H1 (cell line): ENCODE measurements at regions not wholly inside any gene's neighbourhood (a gene's known extent, or its start where the extent isn't known, plus 50 kb on each side); places are given as distances from the start of the nearest gene placed in this dataset.

Experiments
- CTCF ChIA-PET: fragments of 300-600 bp; sonication (Branson Sonifier 250); formaldehyde crosslinking; loops from one replicate; lab custom pipeline; 2021; ENCODE audit not compliant: partially characterized antibody; lab: Charles Lee
- POLR2A ChIA-PET: fragments of 300-600 bp; sonication (Branson Sonifier 250); formaldehyde crosslinking; loops from one replicate; lab custom pipeline; 2021; ENCODE audit warnings: inconsistent platforms; ENCODE audit not compliant: partially characterized antibody; lab: Charles Lee
- DNase-seq, 2 experiments: peaks; one replicate each; pipeline versions ENCODE4 v3.0.0 to v3.0.0-alpha.2; 2010 to 2022; ENCODE audit warnings: low spot score in 2 of 2, low read depth in 1 of 2, mixed read lengths in 1 of 2
- FAIRE-seq: peaks from 2 replicates; lab custom pipeline; 2011; peaks lifted over from hg19 to GRCh38; lab: Jason Lieb, UNC
- H2AFZ ChIP-seq: 2 replicates; pipeline ENCODE4 v1.8.1; 2012; ENCODE audit warnings: low read length, inconsistent platforms
- H2AK5ac ChIP-seq: 2 replicates; pipeline ENCODE4 v1.6.1; 2013; ENCODE audit warnings: low read depth, low read length
- H2BK120ac ChIP-seq: replicated peaks from 2 replicates; pipeline ENCODE3; 2013; ENCODE audit warnings: low read depth, low read length, inconsistent platforms
- H2BK12ac ChIP-seq: 2 replicates; pipeline ENCODE4 v1.6.1; 2013; ENCODE audit warnings: low read depth, low read length
- H2BK15ac ChIP-seq: 2 replicates; pipeline ENCODE4 v1.6.1; 2013; ENCODE audit warnings: low read length
- H2BK20ac ChIP-seq: 2 replicates; pipeline ENCODE4 v1.6.1; 2013; ENCODE audit warnings: low read length
- H2BK5ac ChIP-seq: 2 replicates; pipeline ENCODE4 v1.6.1; 2013; ENCODE audit warnings: low read depth, low read length
- H3K14ac ChIP-seq: 2 replicates; pipeline ENCODE4 v1.6.1; 2013; ENCODE audit warnings: inconsistent platforms; ENCODE audit not compliant: insufficient read length
- H3K18ac ChIP-seq: 2 replicates; pipeline ENCODE4 v1.6.1; 2013; ENCODE audit warnings: low read length; ENCODE audit errors: extremely low read depth
- H3K23ac ChIP-seq: 2 replicates; pipeline ENCODE4 v1.6.1; 2013; ENCODE audit warnings: inconsistent platforms; ENCODE audit not compliant: insufficient read length
- H3K23me2 ChIP-seq: 2 replicates; pipeline ENCODE4 v1.6.1; 2013; ENCODE audit warnings: low read depth, low read length
- H3K27ac ChIP-seq: 2 replicates; pipeline ENCODE4 v1.6.1; 2011; ENCODE audit warnings: low read depth, low read length, inconsistent platforms
- H3K27me3 ChIP-seq, 4 experiments: replicated peaks in 1 of 4; 1 replicate in 1 of 4; 2 replicates in 3 of 4; pipeline versions ENCODE4 v1.6.1 to v1.8.1; 2011 to 2013; ENCODE audit warnings: low read length in 3 of 4, mild to moderate bottlenecking in 3 of 4, inconsistent platforms in 2 of 4, mixed read lengths in 2 of 4, moderate library complexity in 1 of 4; ENCODE audit not compliant: control insufficient read depth in 3 of 4, insufficient read depth in 3 of 4; ENCODE audit errors: extremely low read depth in 1 of 4
- H3K36me3 ChIP-seq, 4 experiments: 2 replicates each; pipeline versions ENCODE4 v1.6.1 to v1.8.1; 2011 to 2013; ENCODE audit warnings: mild to moderate bottlenecking in 4 of 4, low read length in 3 of 4, moderate library complexity in 2 of 4, control low read depth in 1 of 4, inconsistent platforms in 1 of 4; ENCODE audit not compliant: insufficient read depth in 4 of 4, control insufficient read depth in 2 of 4
- H3K4ac ChIP-seq: replicated peaks from 2 replicates; pipeline ENCODE3; 2013; ENCODE audit warnings: low read length, low read depth, mixed read lengths, inconsistent platforms; ENCODE audit not compliant: insufficient read length
- H3K4me1 ChIP-seq, 4 experiments: replicated peaks in 1 of 4; 1 replicate in 1 of 4; 2 replicates in 3 of 4; pipeline versions ENCODE4 v1.6.1 to v1.8.1; 2011 to 2013; ENCODE audit warnings: low read length in 3 of 4, inconsistent platforms in 2 of 4, mixed read lengths in 1 of 4; ENCODE audit not compliant: insufficient read depth in 4 of 4, control insufficient read depth in 3 of 4
- H3K4me2 ChIP-seq, 2 experiments: 2 replicates each; pipeline versions ENCODE4 v1.6.1 to v1.8.1; 2011 to 2013; ENCODE audit warnings: low read depth in 2 of 2, low read length in 2 of 2, control low read depth in 1 of 2, inconsistent platforms in 1 of 2, mild to moderate bottlenecking in 1 of 2; ENCODE audit not compliant: insufficient read depth in 1 of 2
- H3K4me3 ChIP-seq, 4 experiments: fragments of 200-600, 300-600 bp in 1 of 4; sonication (generic), shearing (Covaris generic), sonication (Bioruptor Twin) in 1 of 4; 2 replicates each; pipeline versions ENCODE4 v1.5.1 to v1.8.1; 2011 to 2016; ENCODE audit warnings: low read length in 4 of 4, low read depth in 3 of 4, control low read depth in 2 of 4, inconsistent platforms in 2 of 4, mild to moderate bottlenecking in 2 of 4, mixed read lengths in 1 of 4, moderate library complexity in 1 of 4; ENCODE audit not compliant: insufficient read depth in 2 of 4; ENCODE audit errors: extremely low read depth in 1 of 4
- H3K56ac ChIP-seq: replicated peaks from 2 replicates; pipeline ENCODE3; 2013; ENCODE audit warnings: low read depth, mild to moderate bottlenecking, mixed read lengths, low read length, inconsistent platforms; ENCODE audit not compliant: insufficient read length
- H3K79me1 ChIP-seq: 2 replicates; pipeline ENCODE4 v1.6.1; 2013; ENCODE audit warnings: low read depth, low read length, control low read depth
- H3K79me2 ChIP-seq, 2 experiments: 2 replicates each; pipeline versions ENCODE4 v1.6.1 to v1.8.1; 2012 to 2013; ENCODE audit warnings: low read length in 2 of 2, mild to moderate bottlenecking in 2 of 2, inconsistent platforms in 1 of 2; ENCODE audit not compliant: insufficient read depth in 2 of 2, control insufficient read depth in 1 of 2
- H3K9ac ChIP-seq, 4 experiments: replicated peaks in 1 of 4; 1 replicate in 1 of 4; 2 replicates in 3 of 4; pipeline versions ENCODE4 v1.6.1 to v1.8.1; 2011 to 2013; ENCODE audit warnings: low read depth in 3 of 4, low read length in 3 of 4, control low read depth in 2 of 4, mild to moderate bottlenecking in 2 of 4, moderate library complexity in 2 of 4, inconsistent platforms in 1 of 4; ENCODE audit errors: extremely low read depth in 1 of 4
- H3K9me3 ChIP-seq, 2 experiments: 2 replicates each; pipeline versions ENCODE4 v1.6.1 to v1.8.1; 2012 to 2013; ENCODE audit warnings: mild to moderate bottlenecking in 2 of 2, moderate library complexity in 2 of 2, control low read depth in 1 of 2, inconsistent platforms in 1 of 2, low read depth in 1 of 2, low read length in 1 of 2, mixed read lengths in 1 of 2; ENCODE audit not compliant: insufficient read depth in 2 of 2
- H4K20me1 ChIP-seq, 2 experiments: replicated peaks in 1 of 2; 2 replicates each; pipeline versions ENCODE3 to v1.8.1; 2011 to 2013; ENCODE audit warnings: inconsistent platforms in 2 of 2, low read length in 2 of 2, mild to moderate bottlenecking in 1 of 2; ENCODE audit not compliant: insufficient read depth in 2 of 2, control insufficient read depth in 1 of 2
- H4K5ac ChIP-seq: 2 replicates; pipeline ENCODE4 v1.6.1; 2013; ENCODE audit warnings: low read length, low read depth, mixed read lengths, inconsistent platforms; ENCODE audit not compliant: insufficient read length
- H4K8ac ChIP-seq: 2 replicates; pipeline ENCODE4 v1.8.0; 2013; ENCODE audit warnings: mild to moderate bottlenecking, moderate library complexity, low read length, inconsistent platforms; ENCODE audit not compliant: insufficient read depth; ENCODE audit errors: extremely low read depth
- H4K91ac ChIP-seq: replicated peaks from 2 replicates; pipeline ENCODE3; 2013; ENCODE audit warnings: low read length, mixed read lengths, inconsistent platforms; ENCODE audit not compliant: insufficient read length
- BRCA1 ChIP-seq: IDR thresholded peaks from 2 replicates; pipeline ENCODE4 v1.6.1; 2012; ENCODE audit warnings: low read depth, low read length, improper control_type of control experiment
- CREB1 ChIP-seq: IDR thresholded peaks from 2 replicates; pipeline ENCODE4 v1.6.1; 2012; ENCODE audit warnings: inconsistent platforms
- HDAC6 ChIP-seq: IDR thresholded peaks from one replicate; pipeline ENCODE4 v1.7.1; 2012; ENCODE audit warnings: low read depth, mild to moderate bottlenecking, inconsistent platforms, low read length, moderate library complexity
- POU5F1 ChIP-seq: IDR thresholded peaks from 2 replicates; pipeline ENCODE4 v1.6.1; 2011; ENCODE audit warnings: low read depth, mild to moderate bottlenecking, low read length, moderate library complexity
- RAD21 ChIP-seq, 2 experiments: IDR thresholded peaks in 1 of 2; conservative IDR thresholded peaks in 1 of 2; 2 replicates each; pipeline ENCODE4 v1.6.1; 2011; ENCODE audit warnings: low read depth in 2 of 2, low read length in 2 of 2, improper control_type of control experiment in 1 of 2, inconsistent platforms in 1 of 2, mild to moderate bottlenecking in 1 of 2, moderate library complexity in 1 of 2
- RBBP5 ChIP-seq: IDR thresholded peaks from 2 replicates; pipeline ENCODE4 v1.7.1; 2012; ENCODE audit warnings: low read depth, mild to moderate bottlenecking, inconsistent platforms, low read length, moderate library complexity, borderline replicate concordance
- SAP30 ChIP-seq: fragments of 300-600 bp; sonication (generic); IDR thresholded peaks from 2 replicates; pipeline ENCODE4 v1.7.1; 2012; ENCODE audit warnings: low read length, moderate library complexity, mild to moderate bottlenecking, inconsistent platforms; ENCODE audit not compliant: insufficient read depth, insufficient replicate concordance
- SIX5 ChIP-seq: IDR thresholded peaks from 2 replicates; pipeline ENCODE4 v1.6.1; 2011; ENCODE audit warnings: mild to moderate bottlenecking, low read depth, low read length
- TBP ChIP-seq: IDR thresholded peaks from 2 replicates; pipeline ENCODE4 v1.6.1; 2011; ENCODE audit warnings: low read depth, low read length, improper control_type of control experiment
- ZNF274 ChIP-seq: IDR thresholded peaks from 2 replicates; pipeline ENCODE4 v1.7.0; 2012; ENCODE audit warnings: low read length, borderline replicate concordance; ENCODE audit errors: extremely low read depth
- WGBS, 2 experiments: shearing (Covaris generic) in 1 of 2; methylation state at CpG; one replicate each; pipeline versions ENCODE4 v1.1.6 to v1.1.7; 2013 to 2015; ENCODE audit warnings: low lambda C conversion rate in 2 of 2, mixed read lengths in 2 of 2, inconsistent platforms in 1 of 2, low coverage in 1 of 2, missing lambda C conversion rate in 1 of 2; ENCODE audit not compliant: insufficient replicate concordance in 2 of 2, insufficient coverage in 1 of 2, insufficient read length in 1 of 2; ENCODE audit errors: extremely low coverage in 1 of 2, missing lambda C conversion rate in 1 of 2; 5-methylcytosine and 5-hydroxymethylcytosine counted together
- TF ChIP-seq, protein P1 (sequence below): IDR thresholded peaks from 2 replicates; pipeline ENCODE4 v1.6.1; 2011; ENCODE audit warnings: low read depth, mild to moderate bottlenecking, low read length; ENCODE audit not compliant: insufficient read depth
- TF ChIP-seq, protein P2 (sequence below), 3 experiments: IDR thresholded peaks; 1 replicate in 2 of 3; 2 replicates in 1 of 3; pipeline versions ENCODE4 v1.5.1 to v1.6.1; 2011; ENCODE audit warnings: low read length in 3 of 3, mild to moderate bottlenecking in 3 of 3, inconsistent platforms in 2 of 3, low read depth in 1 of 3, moderate library complexity in 1 of 3; ENCODE audit not compliant: insufficient read depth in 1 of 3; ENCODE audit errors: control extremely low read depth in 1 of 3

DNA sequence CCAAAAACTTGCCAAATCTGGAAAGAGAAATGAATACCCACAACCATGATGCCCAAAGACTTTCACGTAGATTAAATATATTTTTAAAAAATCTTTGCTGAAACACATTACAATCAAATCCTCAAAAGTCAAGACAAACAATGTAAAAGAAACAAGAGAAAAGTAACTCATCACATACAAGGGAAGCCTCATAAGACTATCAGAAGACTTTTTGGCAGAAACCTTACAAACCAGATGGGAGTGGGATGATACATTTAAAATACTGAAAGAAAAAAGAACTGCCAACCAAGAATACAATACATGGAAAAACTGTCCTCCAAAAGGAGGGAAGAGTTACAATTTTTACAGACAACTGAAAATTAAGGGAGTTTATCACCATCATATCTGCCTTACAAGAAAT is 319.0 kb upstream of the INTU start:
- POLR2A ChIA-PET = no interaction called here
- H3K4me2 ChIP-seq = no peak overlapping the region
- H3K36me3 ChIP-seq = no peaks in the 10 kb centered on the region
- H2BK5ac ChIP-seq = no peak overlapping the region
- H2BK12ac ChIP-seq = no peak overlapping the region
- H4K8ac ChIP-seq = no peak overlapping the region
- H3K27ac ChIP-seq = no peak overlapping the region
- no peak overlapping the region for H3K4me3 ChIP-seq
- H2BK120ac ChIP-seq = no peak overlapping the region
- 61% methylated on average over 1 of the region's 1 CpG; no CpG with 5 or more reads in 1 of the 2 experiments for WGBS, 2 experiments
- H4K5ac ChIP-seq = no peak overlapping the region
- H3K23me2 ChIP-seq = no peaks in the 10 kb centered on the region
- peaks cover 0 to 3% (median 0%) of the 10 kb centered on the region in 4 experiments; a peak in 1 of 7 replicates for H3K4me1 ChIP-seq
- H2BK15ac ChIP-seq = no peak overlapping the region
- no peak overlapping the region for H3K14ac ChIP-seq
- FAIRE-seq = no peak
- no peak overlapping the region for H2BK20ac ChIP-seq
- CTCF ChIA-PET = no interaction called here
- H3K23ac ChIP-seq = no peak overlapping the region
- no peak overlapping the region for H3K18ac ChIP-seq
- H2AK5ac ChIP-seq = no peak overlapping the region
- H3K56ac ChIP-seq = no peak overlapping the region
- H2AFZ ChIP-seq = no peak overlapping the region
- no peaks in the 10 kb centered on the region for H3K79me2 ChIP-seq
- H3K9ac ChIP-seq = no peak overlapping the region
- H3K79me1 ChIP-seq = no peaks in the 10 kb centered on the region
- H3K4ac ChIP-seq = no peak overlapping the region
- H4K20me1 ChIP-seq = no peaks in the 10 kb centered on the region
- no peak overlapping the region for H4K91ac ChIP-seq
- no peaks in the 10 kb centered on the region for H3K27me3 ChIP-seq
- no peak for DNase-seq
- H3K9me3 ChIP-seq = peaks cover 0 to 8% of the 10 kb centered on the region in 2 experiments; a peak in 2 of 4 replicates
- no peak for TF ChIP-seq RAD21 (IDR thresholded peaks at IDR 0.05 in 1 of 2, conservative IDR thresholded peaks at IDR 0.05 in 1 of 2; ENCODE audit: low read depth in 2 of 2, low read length in 2 of 2)
- no peak for TF ChIP-seq POU5F1
- no peak for TF ChIP-seq HDAC6
- TF ChIP-seq, protein P1, sequence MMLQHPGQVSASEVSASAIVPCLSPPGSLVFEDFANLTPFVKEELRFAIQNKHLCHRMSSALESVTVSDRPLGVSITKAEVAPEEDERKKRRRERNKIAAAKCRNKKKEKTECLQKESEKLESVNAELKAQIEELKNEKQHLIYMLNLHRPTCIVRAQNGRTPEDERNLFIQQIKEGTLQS = no peak
- TF ChIP-seq TBP = no peak
- no peak for TF ChIP-seq SAP30
- TF ChIP-seq SIX5 = no peak
- TF ChIP-seq ZNF274 = no peak
- TF ChIP-seq CREB1 = no peak
- TF ChIP-seq, protein P2, sequence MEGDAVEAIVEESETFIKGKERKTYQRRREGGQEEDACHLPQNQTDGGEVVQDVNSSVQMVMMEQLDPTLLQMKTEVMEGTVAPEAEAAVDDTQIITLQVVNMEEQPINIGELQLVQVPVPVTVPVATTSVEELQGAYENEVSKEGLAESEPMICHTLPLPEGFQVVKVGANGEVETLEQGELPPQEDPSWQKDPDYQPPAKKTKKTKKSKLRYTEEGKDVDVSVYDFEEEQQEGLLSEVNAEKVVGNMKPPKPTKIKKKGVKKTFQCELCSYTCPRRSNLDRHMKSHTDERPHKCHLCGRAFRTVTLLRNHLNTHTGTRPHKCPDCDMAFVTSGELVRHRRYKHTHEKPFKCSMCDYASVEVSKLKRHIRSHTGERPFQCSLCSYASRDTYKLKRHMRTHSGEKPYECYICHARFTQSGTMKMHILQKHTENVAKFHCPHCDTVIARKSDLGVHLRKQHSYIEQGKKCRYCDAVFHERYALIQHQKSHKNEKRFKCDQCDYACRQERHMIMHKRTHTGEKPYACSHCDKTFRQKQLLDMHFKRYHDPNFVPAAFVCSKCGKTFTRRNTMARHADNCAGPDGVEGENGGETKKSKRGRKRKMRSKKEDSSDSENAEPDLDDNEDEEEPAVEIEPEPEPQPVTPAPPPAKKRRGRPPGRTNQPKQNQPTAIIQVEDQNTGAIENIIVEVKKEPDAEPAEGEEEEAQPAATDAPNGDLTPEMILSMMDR (IDR thresholded peaks at IDR 0.05; ENCODE audit: control extremely low read depth in 1 of 3, insufficient read depth in 1 of 3, low read depth in 1 of 3, low read length in 3 of 3) = no peak
- no peak for TF ChIP-seq BRCA1
- TF ChIP-seq RBBP5 = no peak
